Upper lobe of left lung (tissue), 6 donors: ENCODE measurements at regions not wholly inside any gene's neighbourhood (a gene's known extent, or its start where the extent isn't known, plus 50 kb on each side); places are given as distances from the start of the nearest gene placed in this dataset.

Experiments used
- ATAC-seq, 2 donors: fragments of 200-7000 bp; cut with Tn5 transposase; one replicate each; pipeline ENCODE4 v1.9.1; 2022; ENCODE audit warnings: mild to moderate bottlenecking in 2 of 2, moderate library complexity in 2 of 2; ENCODE audit not compliant: low FRiP score in 2 of 2
- DNase-seq, 2 donors: peaks; one replicate each; pipeline ENCODE4 v3.0.0-alpha.2; 2019 to 2020
- H3K27ac ChIP-seq, 4 donors: fragments of 200-600 bp; sonication (generic); one replicate each; pipeline ENCODE4 v1.5.1; 2016 to 2019
- H3K27me3 ChIP-seq, 4 donors: fragments of 200-600 bp; sonication (generic); one replicate each; pipeline ENCODE4 v1.5.1; 2017 to 2019
- H3K36me3 ChIP-seq, 4 donors: fragments of 200-600 bp; sonication (generic); one replicate each; pipeline ENCODE4 v1.5.1; 2016 to 2019
- H3K4me1 ChIP-seq, 4 donors: fragments of 200-600 bp; sonication (generic); one replicate each; pipeline ENCODE4 v1.5.1; 2018 to 2019
- H3K4me3 ChIP-seq, 4 donors: fragments of 200-600 bp; sonication (generic); one replicate each; pipeline ENCODE4 v1.5.1; 2017 to 2019; ENCODE audit warnings: mild to moderate bottlenecking in 2 of 4, moderate library complexity in 1 of 4
- H3K9me3 ChIP-seq, 4 donors: fragments of 200-600 bp; sonication (generic); one replicate each; pipeline ENCODE4 v1.5.1; 2018 to 2019
- CTCF ChIP-seq, 6 experiments: fragments of 450-650 bp in 4 of 6; fragments of 200-600 bp in 2 of 6; sonication (generic) in 2 of 6; IDR thresholded peaks; one replicate each; pipeline ENCODE4 v1.5.1; 2016 to 2019; ENCODE audit warnings: antibody characterized with exemption in 6 of 6
- EP300 ChIP-seq, 4 donors: sonication (generic); formaldehyde crosslinking; IDR thresholded peaks; one replicate each; pipeline ENCODE4 v1.5.1; 2017; ENCODE audit warnings: antibody characterized with exemption in 4 of 4, control low read depth in 2 of 4
- POLR2A ChIP-seq, 4 donors: fragments of 450-650 bp; IDR thresholded peaks; one replicate each; pipeline ENCODE4 v1.5.1; 2016 to 2017; ENCODE audit warnings: antibody characterized with exemption in 4 of 4, mild to moderate bottlenecking in 2 of 4
- POLR2AphosphoS5 ChIP-seq, 2 donors: sonication (generic); formaldehyde crosslinking; IDR thresholded peaks; one replicate each; pipeline ENCODE4 v1.5.1; 2017; ENCODE audit warnings: antibody characterized with exemption in 2 of 2
- WGBS, 2 donors: methylation state at CpG; one replicate each; pipeline ENCODE4 v1.1.5; 2017 to 2018; 5-methylcytosine and 5-hydroxymethylcytosine counted together
- donor health status: DM: no; HTN: no; CAD: no; lungs with moderate emphysema.
- donor health status: DM: no; HTN: yes; CAD: no; lungs with severe emphysema.

- ATAC-seq (no peak), DNase-seq (no peak)
- Histone ChIP-seq H3K27ac (no peak overlapping the region), H3K4me3 (no peak overlapping the region), H3K27me3 (no peaks in the 10 kb centered on the region), H3K36me3 (no peaks in the 10 kb centered on the region), H3K9me3 (no peaks in the 10 kb centered on the region), H3K4me1 (no peaks in the 10 kb centered on the region)
- WGBS, 2 donors, result 74 to 82% methylated on average over 3 of the region's 3 CpGs
- TF ChIP-seq POLR2A (IDR thresholded peaks at IDR 0.05) (no peak), EP300 (IDR thresholded peaks at IDR 0.05) (no peak), CTCF (IDR thresholded peaks at IDR 0.05) (no peak), POLR2AphosphoS5 (IDR thresholded peaks at IDR 0.05) (no peak)
Measured at GRCh38 chr2:221211653-221212052, 360.5 kb downstream of the EPHA4 start.

- WGBS, 2 donors, result 83 to 93% methylated on average over 2 of the region's 2 CpGs
- no peak overlapping the region for H3K27ac ChIP-seq
- H3K27me3 ChIP-seq, result no peaks in the 10 kb centered on the region
- DNase-seq (no peak), ATAC-seq (no peak)
- no peaks in the 10 kb centered on the region for H3K4me1 ChIP-seq
- no peaks in the 10 kb centered on the region for H3K36me3 ChIP-seq
- no peak overlapping the region for H3K4me3 ChIP-seq
- H3K9me3 ChIP-seq, result no peaks in the 10 kb centered on the region
- TF ChIP-seq POLR2A (IDR thresholded peaks at IDR 0.05), result no peak
- TF ChIP-seq CTCF (IDR thresholded peaks at IDR 0.05), result no peak
- TF ChIP-seq POLR2AphosphoS5 (IDR thresholded peaks at IDR 0.05), result no peak
- TF ChIP-seq EP300 (IDR thresholded peaks at IDR 0.05), result no peak
Measured at GRCh38 chr2:221212105-221212504, 360.0 kb downstream of the EPHA4 start.

- no peak for DNase-seq
Measured at GRCh38 chr2:221215487-221215886, 356.6 kb downstream of the EPHA4 start.

GRCh38 chr2:221216636-221217035 is 355.5 kb downstream of the EPHA4 start:
- Histone ChIP-seq H3K4me1 (no peaks in the 10 kb centered on the region), H3K36me3 (no peaks in the 10 kb centered on the region), H3K27me3 (no peaks in the 10 kb centered on the region), H3K27ac (no peak overlapping the region), H3K4me3 (no peak overlapping the region), H3K9me3 (no peaks in the 10 kb centered on the region)
- WGBS, 2 donors, result 68 to 70% methylated on average over 3 of the region's 3 CpGs
- TF ChIP-seq POLR2A (IDR thresholded peaks at IDR 0.05) (no peak), POLR2AphosphoS5 (IDR thresholded peaks at IDR 0.05) (no peak), EP300 (IDR thresholded peaks at IDR 0.05) (no peak), CTCF (IDR thresholded peaks at IDR 0.05) (no peak)
- ATAC-seq (no peak), DNase-seq (no peak)

More at GRCh38 chr2:221215487-221215886, 356.6 kb downstream of the EPHA4 start:
- H3K36me3 ChIP-seq, result no peaks in the 10 kb centered on the region
- 95 to 100% methylated on average over 1 of the region's 1 CpG for WGBS, 2 donors
- no peak for TF ChIP-seq CTCF (IDR thresholded peaks at IDR 0.05)
- TF ChIP-seq POLR2AphosphoS5 (IDR thresholded peaks at IDR 0.05), result no peak
- TF ChIP-seq POLR2A (IDR thresholded peaks at IDR 0.05), result no peak
- no peak for TF ChIP-seq EP300 (IDR thresholded peaks at IDR 0.05)
- no peaks in the 10 kb centered on the region for H3K9me3 ChIP-seq
- H3K4me1 ChIP-seq, result no peaks in the 10 kb centered on the region
- H3K27ac ChIP-seq, result no peak overlapping the region
- H3K27me3 ChIP-seq, result no peaks in the 10 kb centered on the region
- ATAC-seq, result no peak
- H3K4me3 ChIP-seq, result no peak overlapping the region

GRCh38 chr2:221225752-221226151 is 346.4 kb downstream of the EPHA4 start:
- Histone ChIP-seq H3K27ac (no peak overlapping the region), H3K9me3 (no peaks in the 10 kb centered on the region), H3K36me3 (no peaks in the 10 kb centered on the region), H3K4me1 (peaks cover 0 to 5% (median 0%) of the 10 kb centered on the region in 4 donors), H3K4me3 (no peak overlapping the region), H3K27me3 (no peaks in the 10 kb centered on the region)
- TF ChIP-seq POLR2AphosphoS5 (IDR thresholded peaks at IDR 0.05), result no peak
- TF ChIP-seq POLR2A (IDR thresholded peaks at IDR 0.05), result no peak
- ATAC-seq (no peak), DNase-seq (no peak)
- 92 to 93% methylated on average over 2 of the region's 2 CpGs for WGBS, 2 donors
